Endometrium (tissue), 2 donors: ENCODE measurements at regions not wholly inside any gene's neighbourhood (a gene's known extent, or its start where the extent isn't known, plus 50 kb on each side); places are given as distances from the start of the nearest gene placed in this dataset.
"Not testable (repeated sequence)": the region's sequence is repeated elsewhere in the genome, so short reads cannot be mapped to it uniquely, and the experiment has no call there.

Experiments
- FAIRE-seq: peaks from 2 replicates; lab custom pipeline; 2012; peaks lifted over from hg19 to GRCh38; lab: Jason Lieb, UNC
- donor health status: control.
- donor health status: control.

GRCh38 chr7:54255242-54255641 lies 286.9 kb upstream of the VSTM2A start:
- no peak for FAIRE-seq

- no peak for FAIRE-seq
Observed at GRCh38 chr7:54259185-54259584, 283.0 kb upstream of the VSTM2A start.

GRCh38 chr7:54260941-54261371 lies 281.2 kb upstream of the VSTM2A start:
- FAIRE-seq: no peak

- FAIRE-seq: no peak
Observed at GRCh38 chr7:54278847-54279246, 263.3 kb upstream of the VSTM2A start.

- no peak for FAIRE-seq
Observed at GRCh38 chr7:54292171-54292925, 249.8 kb upstream of the VSTM2A start.

GRCh38 chr7:54299426-54299825 lies 242.7 kb upstream of the VSTM2A start:
- no peak for FAIRE-seq

GRCh38 chr7:54315955-54316354 lies 226.2 kb upstream of the VSTM2A start:
- FAIRE-seq: not testable (repeated sequence)

- FAIRE-seq: no peak
Observed at GRCh38 chr7:54326592-54327167, 215.5 kb upstream of the VSTM2A start.

- no peak for FAIRE-seq
Observed at GRCh38 chr7:54330216-54330800, 211.9 kb upstream of the VSTM2A start.

- no peak for FAIRE-seq
Observed at GRCh38 chr7:54331311-54331710, 210.9 kb upstream of the VSTM2A start.

GRCh38 chr7:54332301-54332700 lies 209.9 kb upstream of the VSTM2A start:
- FAIRE-seq: no peak

GRCh38 chr7:54333952-54334351 lies 208.2 kb upstream of the VSTM2A start:
- FAIRE-seq: no peak

GRCh38 chr7:54336800-54337199 lies 205.4 kb upstream of the VSTM2A start:
- FAIRE-seq: no peak

GRCh38 chr7:54337466-54337865 lies 204.7 kb upstream of the VSTM2A start:
- FAIRE-seq: no peak

GRCh38 chr7:54338319-54338718 lies 203.9 kb upstream of the VSTM2A start:
- peak; percentile 29 for FAIRE-seq

- no peak for FAIRE-seq
Observed at GRCh38 chr7:54339073-54339472, 203.1 kb upstream of the VSTM2A start.

- FAIRE-seq: no peak
Observed at GRCh38 chr7:54342458-54342857, 199.7 kb upstream of the VSTM2A start.

- FAIRE-seq: no peak
Observed at GRCh38 chr7:54343511-54343910, 198.7 kb upstream of the VSTM2A start.

GRCh38 chr7:54345746-54346145 lies 196.4 kb upstream of the VSTM2A start:
- FAIRE-seq: no peak

- FAIRE-seq: no peak
Observed at GRCh38 chr7:54349229-54349628, 192.9 kb upstream of the VSTM2A start.

- FAIRE-seq: no peak
Observed at GRCh38 chr7:54354436-54354835, 187.7 kb upstream of the VSTM2A start.

- no peak for FAIRE-seq
Observed at GRCh38 chr7:54355842-54356241, 186.3 kb upstream of the VSTM2A start.

GRCh38 chr7:54360075-54360840 lies 181.9 kb upstream of the VSTM2A start:
- FAIRE-seq: no peak
